H1 (cell line): ENCODE measurements at regions not wholly inside any gene's neighbourhood (a gene's known extent, or its start where the extent isn't known, plus 50 kb on each side); places are given as distances from the start of the nearest gene placed in this dataset.

Experiments used
- GABPA ChIP-seq: IDR thresholded peaks from 2 replicates; pipeline ENCODE4 v1.6.1; 2011; ENCODE audit warnings: mild to moderate bottlenecking, low read length, moderate library complexity, borderline replicate concordance; ENCODE audit not compliant: insufficient read depth
- RNF2 ChIP-seq: fragments of 200-900, 300-1000 bp; sonication (generic); IDR thresholded peaks from 2 replicates; pipeline ENCODE4 v1.7.1; 2016; ENCODE audit warnings: borderline replicate concordance, low read depth, mild to moderate bottlenecking, antibody characterized with exemption, low read length; ENCODE audit not compliant: poor library complexity, severe bottlenecking; ENCODE audit errors: missing control alignments
- RXRA ChIP-seq: IDR thresholded peaks from 2 replicates; pipeline ENCODE4 v1.6.1; 2011; ENCODE audit warnings: low read depth, mild to moderate bottlenecking, low read length, moderate library complexity; ENCODE audit not compliant: insufficient read depth
- SIN3A ChIP-seq, 2 experiments: IDR thresholded peaks in 1 of 2; conservative IDR thresholded peaks in 1 of 2; 2 replicates each; pipeline ENCODE4 v1.6.1; 2011 to 2012; ENCODE audit warnings: low read length in 2 of 2, improper control_type of control experiment in 1 of 2, low read depth in 1 of 2, mild to moderate bottlenecking in 1 of 2

DNA sequence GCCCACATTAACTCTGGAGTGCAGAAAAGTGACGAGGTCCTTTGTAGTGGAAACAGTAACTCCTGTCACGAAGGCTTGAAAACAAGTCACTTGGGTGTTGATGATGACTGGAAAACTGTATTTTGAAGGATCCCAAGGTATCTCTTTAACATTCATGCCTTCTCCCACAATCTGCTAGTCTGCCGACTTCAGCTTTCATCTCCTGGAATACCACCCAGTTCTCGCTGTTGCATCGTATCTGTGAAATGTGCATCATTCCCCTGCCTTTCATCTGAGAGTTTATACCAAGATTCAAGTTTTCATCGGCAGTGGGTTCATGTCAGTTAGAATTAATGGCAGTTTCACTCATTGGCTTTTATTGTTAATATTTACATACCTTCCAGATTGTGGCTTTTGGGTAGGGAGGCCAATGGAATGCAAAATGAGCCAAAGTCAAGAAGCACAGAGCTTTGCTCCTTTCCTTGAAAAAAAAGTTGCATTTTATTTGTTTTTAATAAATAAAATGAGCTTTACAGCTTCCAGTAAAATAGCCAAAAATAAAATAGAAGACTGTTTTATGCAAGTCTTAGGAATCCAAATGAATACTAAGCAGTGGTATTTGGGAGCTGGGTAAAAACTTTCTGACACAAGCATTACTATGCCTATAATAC is 575.2 kb upstream of the WWC1 start (continued):
- no peak for TF ChIP-seq RXRA
- TF ChIP-seq GABPA: no peak
- no peak for TF ChIP-seq RNF2
- TF ChIP-seq SIN3A (conservative IDR thresholded peaks at IDR 0.05 in 1 of 2, IDR thresholded peaks at IDR 0.05 in 1 of 2; ENCODE audit: low read depth in 1 of 2, low read length in 2 of 2): no peak
